Esophagus muscularis mucosa (tissue), 4 donors: ENCODE measurements at regions not wholly inside any gene's neighbourhood (a gene's known extent, or its start where the extent isn't known, plus 50 kb on each side); places are given as distances from the start of the nearest gene placed in this dataset.

Experiments
- EP300 ChIP-seq: sonication (generic); formaldehyde crosslinking; IDR thresholded peaks from one replicate; pipeline ENCODE4 v1.6.1; 2017; ENCODE audit warnings: antibody characterized with exemption
- POLR2A ChIP-seq: fragments of 450-650 bp; IDR thresholded peaks from one replicate; pipeline ENCODE4 v1.6.1; 2017; ENCODE audit warnings: antibody characterized with exemption, moderate library complexity, mild to moderate bottlenecking, low read depth
- POLR2AphosphoS5 ChIP-seq, 2 donors: sonication (generic); formaldehyde crosslinking; IDR thresholded peaks; one replicate each; pipeline ENCODE4 v1.6.1; 2017; ENCODE audit warnings: antibody characterized with exemption in 2 of 2
- TF ChIP-seq, protein P1 (sequence below), 3 experiments: fragments of 200-600 bp in 2 of 3; fragments of 450-650 bp in 1 of 3; sonication (generic) in 2 of 3; IDR thresholded peaks; one replicate each; pipeline ENCODE4 v1.5.1; 2017 to 2019; ENCODE audit warnings: antibody characterized with exemption in 3 of 3, mild to moderate bottlenecking in 2 of 3, moderate library complexity in 1 of 3

DNA sequence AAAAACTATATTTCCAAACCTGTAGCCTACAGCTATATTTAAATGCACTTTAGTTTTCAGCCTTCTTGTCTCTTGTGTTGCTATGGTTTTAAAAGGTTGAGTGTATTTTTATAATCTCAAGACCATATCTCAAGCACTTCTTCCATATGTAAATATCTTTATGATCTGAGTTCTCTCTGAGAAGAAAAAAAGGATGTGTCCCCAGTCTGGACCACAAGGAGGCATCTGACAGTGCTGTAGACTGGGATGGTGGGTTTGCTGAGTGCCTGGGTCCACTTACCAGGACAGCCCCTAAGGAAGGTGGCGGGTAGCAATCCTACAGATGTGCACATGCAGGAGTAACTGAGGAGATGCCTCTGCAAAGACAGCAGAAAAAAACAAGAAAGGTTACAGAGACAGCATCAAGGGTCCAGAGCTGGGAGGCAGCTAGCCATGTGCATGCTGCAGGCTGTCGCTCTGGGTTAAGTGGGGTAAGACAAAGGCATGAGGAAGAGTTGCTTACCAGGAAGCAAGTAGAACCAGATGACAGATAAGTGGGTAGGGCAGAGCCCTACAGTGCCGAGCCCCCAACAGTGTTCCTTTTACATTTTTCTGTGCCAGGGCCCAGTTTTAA lies 70.6 kb upstream of the SNRK start:
- TF ChIP-seq EP300 (no peak), POLR2A (no peak), POLR2AphosphoS5 (IDR thresholded peaks at IDR 0.05) (no peak)
- TF ChIP-seq, protein P1, sequence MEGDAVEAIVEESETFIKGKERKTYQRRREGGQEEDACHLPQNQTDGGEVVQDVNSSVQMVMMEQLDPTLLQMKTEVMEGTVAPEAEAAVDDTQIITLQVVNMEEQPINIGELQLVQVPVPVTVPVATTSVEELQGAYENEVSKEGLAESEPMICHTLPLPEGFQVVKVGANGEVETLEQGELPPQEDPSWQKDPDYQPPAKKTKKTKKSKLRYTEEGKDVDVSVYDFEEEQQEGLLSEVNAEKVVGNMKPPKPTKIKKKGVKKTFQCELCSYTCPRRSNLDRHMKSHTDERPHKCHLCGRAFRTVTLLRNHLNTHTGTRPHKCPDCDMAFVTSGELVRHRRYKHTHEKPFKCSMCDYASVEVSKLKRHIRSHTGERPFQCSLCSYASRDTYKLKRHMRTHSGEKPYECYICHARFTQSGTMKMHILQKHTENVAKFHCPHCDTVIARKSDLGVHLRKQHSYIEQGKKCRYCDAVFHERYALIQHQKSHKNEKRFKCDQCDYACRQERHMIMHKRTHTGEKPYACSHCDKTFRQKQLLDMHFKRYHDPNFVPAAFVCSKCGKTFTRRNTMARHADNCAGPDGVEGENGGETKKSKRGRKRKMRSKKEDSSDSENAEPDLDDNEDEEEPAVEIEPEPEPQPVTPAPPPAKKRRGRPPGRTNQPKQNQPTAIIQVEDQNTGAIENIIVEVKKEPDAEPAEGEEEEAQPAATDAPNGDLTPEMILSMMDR (IDR thresholded peaks at IDR 0.05): peak in 1 of 3 experiments; percentile 3
